DMS53 (cell line): ENCODE measurements at regions not wholly inside any gene's neighbourhood (a gene's known extent, or its start where the extent isn't known, plus 50 kb on each side); places are given as distances from the start of the nearest gene placed in this dataset.
"Not testable (repeated sequence)": the region's sequence is repeated elsewhere in the genome, so short reads cannot be mapped to it uniquely, and the experiment has no call there.

ENCODE experiments used
- DNase-seq: peaks from one replicate; lab custom pipeline; 2025; lab: John Stamatoyannopoulos, UW

- DNase-seq = peak; percentile 56
Measured at GRCh38 chr17:27944546-27945332, 51.6 kb upstream of the LYRM9 start.

- no peak for DNase-seq
Measured at GRCh38 chr17:27945333-27945616, 52.1 kb upstream of the LYRM9 start.

GRCh38 chr17:27945953-27946352, 52.8 kb upstream of the LYRM9 start:
- no peak for DNase-seq

GRCh38 chr17:27946513-27946912, 53.3 kb upstream of the LYRM9 start:
- no peak for DNase-seq

GRCh38 chr17:27947005-27947406, 53.8 kb upstream of the LYRM9 start:
- DNase-seq = no peak

- DNase-seq = no peak
Measured at GRCh38 chr17:27949304-27949703, 56.1 kb upstream of the LYRM9 start.

- not testable (repeated sequence) for DNase-seq
Measured at GRCh38 chr17:27950225-27950624, 57.1 kb upstream of the LYRM9 start.

GRCh38 chr17:27950995-27951394, 57.8 kb upstream of the LYRM9 start:
- DNase-seq = no peak

- no peak for DNase-seq
Measured at GRCh38 chr17:27951872-27952271, 58.7 kb upstream of the LYRM9 start.

- no peak for DNase-seq
Measured at GRCh38 chr17:27952366-27952765, 59.2 kb upstream of the LYRM9 start.

GRCh38 chr17:27954548-27955495, 61.7 kb upstream of the LYRM9 start:
- DNase-seq = no peak

GRCh38 chr17:27956601-27957445, 63.7 kb upstream of the LYRM9 start:
- peak; percentile 43 for DNase-seq

- not testable (repeated sequence) for DNase-seq
Measured at GRCh38 chr17:27957446-27957793, 64.3 kb upstream of the LYRM9 start.

- DNase-seq = no peak
Measured at GRCh38 chr17:27958708-27959381, 65.7 kb upstream of the LYRM9 start.

- DNase-seq = no peak
Measured at GRCh38 chr17:27959382-27959709, 66.2 kb upstream of the LYRM9 start.

GRCh38 chr17:27960183-27960849, 67.2 kb upstream of the LYRM9 start:
- DNase-seq = no peak

GRCh38 chr17:27962581-27962980, 69.4 kb upstream of the LYRM9 start:
- not testable (repeated sequence) for DNase-seq

- no peak for DNase-seq
Measured at GRCh38 chr17:27965224-27965623, 72.1 kb upstream of the LYRM9 start.

GRCh38 chr17:27968206-27968732, 74.2 kb upstream of the NLK start:
- no peak for DNase-seq

GRCh38 chr17:27970587-27970986, 71.9 kb upstream of the NLK start:
- DNase-seq = no peak
